H1 (cell line): ENCODE measurements at regions not wholly inside any gene's neighbourhood (a gene's known extent, or its start where the extent isn't known, plus 50 kb on each side); places are given as distances from the start of the nearest gene placed in this dataset.

Experiments used
- CTCF ChIA-PET: fragments of 300-600 bp; sonication (Branson Sonifier 250); formaldehyde crosslinking; loops from one replicate; lab custom pipeline; 2021; ENCODE audit not compliant: partially characterized antibody; lab: Charles Lee
- POLR2A ChIA-PET: fragments of 300-600 bp; sonication (Branson Sonifier 250); formaldehyde crosslinking; loops from one replicate; lab custom pipeline; 2021; ENCODE audit warnings: inconsistent platforms; ENCODE audit not compliant: partially characterized antibody; lab: Charles Lee
- DNase-seq, 2 experiments: peaks; one replicate each; pipeline versions ENCODE4 v3.0.0 to v3.0.0-alpha.2; 2010 to 2022; ENCODE audit warnings: low spot score in 2 of 2, low read depth in 1 of 2, mixed read lengths in 1 of 2
- FAIRE-seq: peaks from 2 replicates; lab custom pipeline; 2011; peaks lifted over from hg19 to GRCh38; lab: Jason Lieb, UNC
- H2AFZ ChIP-seq: 2 replicates; pipeline ENCODE4 v1.8.1; 2012; ENCODE audit warnings: low read length, inconsistent platforms
- H2AK5ac ChIP-seq: 2 replicates; pipeline ENCODE4 v1.6.1; 2013; ENCODE audit warnings: low read depth, low read length
- H2BK120ac ChIP-seq: replicated peaks from 2 replicates; pipeline ENCODE3; 2013; ENCODE audit warnings: low read depth, low read length, inconsistent platforms
- H2BK12ac ChIP-seq: 2 replicates; pipeline ENCODE4 v1.6.1; 2013; ENCODE audit warnings: low read depth, low read length
- H2BK15ac ChIP-seq: 2 replicates; pipeline ENCODE4 v1.6.1; 2013; ENCODE audit warnings: low read length
- H2BK20ac ChIP-seq: 2 replicates; pipeline ENCODE4 v1.6.1; 2013; ENCODE audit warnings: low read length
- H2BK5ac ChIP-seq: 2 replicates; pipeline ENCODE4 v1.6.1; 2013; ENCODE audit warnings: low read depth, low read length
- H3K14ac ChIP-seq: 2 replicates; pipeline ENCODE4 v1.6.1; 2013; ENCODE audit warnings: inconsistent platforms; ENCODE audit not compliant: insufficient read length
- H3K18ac ChIP-seq: 2 replicates; pipeline ENCODE4 v1.6.1; 2013; ENCODE audit warnings: low read length; ENCODE audit errors: extremely low read depth
- H3K23ac ChIP-seq: 2 replicates; pipeline ENCODE4 v1.6.1; 2013; ENCODE audit warnings: inconsistent platforms; ENCODE audit not compliant: insufficient read length
- H3K23me2 ChIP-seq: 2 replicates; pipeline ENCODE4 v1.6.1; 2013; ENCODE audit warnings: low read depth, low read length
- H3K27ac ChIP-seq: 2 replicates; pipeline ENCODE4 v1.6.1; 2011; ENCODE audit warnings: low read depth, low read length, inconsistent platforms
- H3K27me3 ChIP-seq, 4 experiments: replicated peaks in 1 of 4; 1 replicate in 1 of 4; 2 replicates in 3 of 4; pipeline versions ENCODE4 v1.6.1 to v1.8.1; 2011 to 2013; ENCODE audit warnings: low read length in 3 of 4, mild to moderate bottlenecking in 3 of 4, inconsistent platforms in 2 of 4, mixed read lengths in 2 of 4, moderate library complexity in 1 of 4; ENCODE audit not compliant: control insufficient read depth in 3 of 4, insufficient read depth in 3 of 4; ENCODE audit errors: extremely low read depth in 1 of 4
- H3K36me3 ChIP-seq, 4 experiments: 2 replicates each; pipeline versions ENCODE4 v1.6.1 to v1.8.1; 2011 to 2013; ENCODE audit warnings: mild to moderate bottlenecking in 4 of 4, low read length in 3 of 4, moderate library complexity in 2 of 4, control low read depth in 1 of 4, inconsistent platforms in 1 of 4; ENCODE audit not compliant: insufficient read depth in 4 of 4, control insufficient read depth in 2 of 4
- H3K4ac ChIP-seq: replicated peaks from 2 replicates; pipeline ENCODE3; 2013; ENCODE audit warnings: low read length, low read depth, mixed read lengths, inconsistent platforms; ENCODE audit not compliant: insufficient read length
- H3K4me1 ChIP-seq, 4 experiments: replicated peaks in 1 of 4; 1 replicate in 1 of 4; 2 replicates in 3 of 4; pipeline versions ENCODE4 v1.6.1 to v1.8.1; 2011 to 2013; ENCODE audit warnings: low read length in 3 of 4, inconsistent platforms in 2 of 4, mixed read lengths in 1 of 4; ENCODE audit not compliant: insufficient read depth in 4 of 4, control insufficient read depth in 3 of 4
- H3K4me2 ChIP-seq, 2 experiments: 2 replicates each; pipeline versions ENCODE4 v1.6.1 to v1.8.1; 2011 to 2013; ENCODE audit warnings: low read depth in 2 of 2, low read length in 2 of 2, control low read depth in 1 of 2, inconsistent platforms in 1 of 2, mild to moderate bottlenecking in 1 of 2; ENCODE audit not compliant: insufficient read depth in 1 of 2
- H3K4me3 ChIP-seq, 4 experiments: fragments of 200-600, 300-600 bp in 1 of 4; sonication (generic), shearing (Covaris generic), sonication (Bioruptor Twin) in 1 of 4; 2 replicates each; pipeline versions ENCODE4 v1.5.1 to v1.8.1; 2011 to 2016; ENCODE audit warnings: low read length in 4 of 4, low read depth in 3 of 4, control low read depth in 2 of 4, inconsistent platforms in 2 of 4, mild to moderate bottlenecking in 2 of 4, mixed read lengths in 1 of 4, moderate library complexity in 1 of 4; ENCODE audit not compliant: insufficient read depth in 2 of 4; ENCODE audit errors: extremely low read depth in 1 of 4
- H3K56ac ChIP-seq: replicated peaks from 2 replicates; pipeline ENCODE3; 2013; ENCODE audit warnings: low read depth, mild to moderate bottlenecking, mixed read lengths, low read length, inconsistent platforms; ENCODE audit not compliant: insufficient read length
- H3K79me1 ChIP-seq: 2 replicates; pipeline ENCODE4 v1.6.1; 2013; ENCODE audit warnings: low read depth, low read length, control low read depth
- H3K79me2 ChIP-seq, 2 experiments: 2 replicates each; pipeline versions ENCODE4 v1.6.1 to v1.8.1; 2012 to 2013; ENCODE audit warnings: low read length in 2 of 2, mild to moderate bottlenecking in 2 of 2, inconsistent platforms in 1 of 2; ENCODE audit not compliant: insufficient read depth in 2 of 2, control insufficient read depth in 1 of 2
- H3K9ac ChIP-seq, 4 experiments: replicated peaks in 1 of 4; 1 replicate in 1 of 4; 2 replicates in 3 of 4; pipeline versions ENCODE4 v1.6.1 to v1.8.1; 2011 to 2013; ENCODE audit warnings: low read depth in 3 of 4, low read length in 3 of 4, control low read depth in 2 of 4, mild to moderate bottlenecking in 2 of 4, moderate library complexity in 2 of 4, inconsistent platforms in 1 of 4; ENCODE audit errors: extremely low read depth in 1 of 4
- H3K9me3 ChIP-seq, 2 experiments: 2 replicates each; pipeline versions ENCODE4 v1.6.1 to v1.8.1; 2012 to 2013; ENCODE audit warnings: mild to moderate bottlenecking in 2 of 2, moderate library complexity in 2 of 2, control low read depth in 1 of 2, inconsistent platforms in 1 of 2, low read depth in 1 of 2, low read length in 1 of 2, mixed read lengths in 1 of 2; ENCODE audit not compliant: insufficient read depth in 2 of 2
- H4K20me1 ChIP-seq, 2 experiments: replicated peaks in 1 of 2; 2 replicates each; pipeline versions ENCODE3 to v1.8.1; 2011 to 2013; ENCODE audit warnings: inconsistent platforms in 2 of 2, low read length in 2 of 2, mild to moderate bottlenecking in 1 of 2; ENCODE audit not compliant: insufficient read depth in 2 of 2, control insufficient read depth in 1 of 2
- H4K5ac ChIP-seq: 2 replicates; pipeline ENCODE4 v1.6.1; 2013; ENCODE audit warnings: low read length, low read depth, mixed read lengths, inconsistent platforms; ENCODE audit not compliant: insufficient read length
- H4K8ac ChIP-seq: 2 replicates; pipeline ENCODE4 v1.8.0; 2013; ENCODE audit warnings: mild to moderate bottlenecking, moderate library complexity, low read length, inconsistent platforms; ENCODE audit not compliant: insufficient read depth; ENCODE audit errors: extremely low read depth
- H4K91ac ChIP-seq: replicated peaks from 2 replicates; pipeline ENCODE3; 2013; ENCODE audit warnings: low read length, mixed read lengths, inconsistent platforms; ENCODE audit not compliant: insufficient read length
- BCL11A ChIP-seq, 2 experiments: IDR thresholded peaks; one replicate each; pipeline ENCODE4 v1.6.1; 2011; ENCODE audit warnings: low read depth in 2 of 2, low read length in 2 of 2, mild to moderate bottlenecking in 2 of 2
- BRCA1 ChIP-seq: IDR thresholded peaks from 2 replicates; pipeline ENCODE4 v1.6.1; 2012; ENCODE audit warnings: low read depth, low read length, improper control_type of control experiment
- CHD2 ChIP-seq: IDR thresholded peaks from 2 replicates; pipeline ENCODE4 v1.6.1; 2012; ENCODE audit warnings: low read length, improper control_type of control experiment
- CREB1 ChIP-seq: IDR thresholded peaks from 2 replicates; pipeline ENCODE4 v1.6.1; 2012; ENCODE audit warnings: inconsistent platforms
- E2F6 ChIP-seq: IDR thresholded peaks from 2 replicates; pipeline ENCODE4 v1.6.1; 2012; ENCODE audit warnings: inconsistent platforms
- EP300 ChIP-seq, 2 experiments: IDR thresholded peaks; 1 replicate in 1 of 2; 2 replicates in 1 of 2; pipeline ENCODE4 v1.6.1; 2011 to 2012; ENCODE audit warnings: low read depth in 2 of 2, low read length in 2 of 2, mild to moderate bottlenecking in 2 of 2, borderline replicate concordance in 1 of 2, inconsistent platforms in 1 of 2, moderate library complexity in 1 of 2
- KDM5A ChIP-seq: fragments of 200-600 bp; IDR thresholded peaks from 2 replicates; pipeline ENCODE4 v1.7.1; 2012; ENCODE audit warnings: mild to moderate bottlenecking, low read length, inconsistent platforms, mixed read lengths
- PHF8 ChIP-seq: fragments of 200-600 bp; sonication (generic); conservative IDR thresholded peaks from 2 replicates; pipeline ENCODE4 v1.7.1; 2012; ENCODE audit warnings: low read depth, mild to moderate bottlenecking, inconsistent platforms, low read length, moderate library complexity
- RAD21 ChIP-seq, 2 experiments: IDR thresholded peaks in 1 of 2; conservative IDR thresholded peaks in 1 of 2; 2 replicates each; pipeline ENCODE4 v1.6.1; 2011; ENCODE audit warnings: low read depth in 2 of 2, low read length in 2 of 2, improper control_type of control experiment in 1 of 2, inconsistent platforms in 1 of 2, mild to moderate bottlenecking in 1 of 2, moderate library complexity in 1 of 2
- SP4 ChIP-seq: IDR thresholded peaks from 2 replicates; pipeline ENCODE4 v1.6.1; 2012; ENCODE audit warnings: low read length, inconsistent platforms
- SRF ChIP-seq: IDR thresholded peaks from 2 replicates; pipeline ENCODE4 v1.6.1; 2011; ENCODE audit warnings: mild to moderate bottlenecking, low read depth, low read length, moderate library complexity
- TAF7 ChIP-seq: optimal IDR thresholded peaks from 2 replicates; pipeline ENCODE3; 2011; ENCODE audit warnings: low read depth, mild to moderate bottlenecking, inconsistent platforms, low read length, moderate library complexity, borderline replicate concordance

GRCh38 chr6:76972474-76972873 lies 490.8 kb downstream of the HTR1B start:
- H3K9me3 ChIP-seq = no peaks in the 10 kb centered on the region
- DNase-seq (no peak), FAIRE-seq (no peak)
- H3K4me2 ChIP-seq = no peak overlapping the region
- H4K5ac ChIP-seq = no peak overlapping the region
- H3K4me3 ChIP-seq = no peak overlapping the region
- no peaks in the 10 kb centered on the region for H3K27me3 ChIP-seq
- H3K79me1 ChIP-seq = no peaks in the 10 kb centered on the region
- ChIA-PET CTCF (interaction anchor here (0.6 kb wide), 1 partner anchor 341 kb away, joined by 5 read pairs; no protein-coding TSS in a partner anchor), POLR2A (no interaction called here)
- no peak overlapping the region for H3K18ac ChIP-seq
- H3K23me2 ChIP-seq = no peaks in the 10 kb centered on the region
- H4K8ac ChIP-seq = no peak overlapping the region
- H2BK20ac ChIP-seq = no peak overlapping the region
- H3K4ac ChIP-seq = no peak overlapping the region
- H3K14ac ChIP-seq = no peak overlapping the region
- H4K91ac ChIP-seq = no peak overlapping the region
- no peak overlapping the region for H2BK120ac ChIP-seq
- H2BK5ac ChIP-seq = no peak overlapping the region
- H3K4me1 ChIP-seq = no peaks in the 10 kb centered on the region
- no peaks in the 10 kb centered on the region for H4K20me1 ChIP-seq
- no peak overlapping the region for H2BK15ac ChIP-seq
- no peak overlapping the region for H3K27ac ChIP-seq
- H3K36me3 ChIP-seq = no peaks in the 10 kb centered on the region
- no peak overlapping the region for H3K9ac ChIP-seq
- H3K23ac ChIP-seq = no peak overlapping the region
- TF ChIP-seq CREB1 (no peak), BCL11A (IDR thresholded peaks at IDR 0.05; ENCODE audit: low read depth in 2 of 2, low read length in 2 of 2) (no peak), PHF8 (no peak), BRCA1 (no peak), CHD2 (no peak), KDM5A (no peak), RAD21 (IDR thresholded peaks at IDR 0.05 in 1 of 2, conservative IDR thresholded peaks at IDR 0.05 in 1 of 2; ENCODE audit: low read depth in 2 of 2, low read length in 2 of 2) (no peak), SP4 (no peak), SRF (no peak), EP300 (IDR thresholded peaks at IDR 0.05; ENCODE audit: borderline replicate concordance in 1 of 2, low read depth in 2 of 2, low read length in 2 of 2) (no peak), E2F6 (no peak), TAF7 (no peak)
- no peak overlapping the region for H2AK5ac ChIP-seq
- no peak overlapping the region for H3K56ac ChIP-seq
- no peaks in the 10 kb centered on the region for H3K79me2 ChIP-seq
- H2BK12ac ChIP-seq = no peak overlapping the region
- no peak overlapping the region for H2AFZ ChIP-seq
